CD4-positive, alpha-beta T cell treated with Interferon gamma for 1 hour (primary cell): ENCODE measurements at regions not wholly inside any gene's neighbourhood (a gene's known extent, or its start where the extent isn't known, plus 50 kb on each side); places are given as distances from the start of the nearest gene placed in this dataset.

Experiments used
- DNase-seq: peaks from one replicate; pipeline ENCODE4 v3.0.0-alpha.2; 2020

GRCh38 chr9:81162361-81162760 lies 527.0 kb downstream of the TLE1 start:
- no peak for DNase-seq

GRCh38 chr9:81156381-81156780 lies 533.0 kb downstream of the TLE1 start:
- no peak for DNase-seq

GRCh38 chr9:81150016-81150625 lies 539.2 kb downstream of the TLE1 start:
- no peak for DNase-seq

GRCh38 chr9:81146684-81147337 lies 542.5 kb downstream of the TLE1 start:
- no peak for DNase-seq

GRCh38 chr9:81146241-81146640 lies 543.1 kb downstream of the TLE1 start:
- no peak for DNase-seq

GRCh38 chr9:81145331-81145963 lies 543.9 kb downstream of the TLE1 start:
- no peak for DNase-seq

- DNase-seq = no peak
Observed at GRCh38 chr9:81141961-81142360, 547.4 kb downstream of the TLE1 start.

- no peak for DNase-seq
Observed at GRCh38 chr9:81137976-81138568, 551.3 kb downstream of the TLE1 start.

GRCh38 chr9:81132796-81133195 lies 556.6 kb downstream of the TLE1 start:
- no peak for DNase-seq

- DNase-seq = no peak
Observed at GRCh38 chr9:81132318-81132717, 557.0 kb downstream of the TLE1 start.

GRCh38 chr9:81128701-81129100 lies 560.6 kb downstream of the TLE1 start:
- no peak for DNase-seq

- no peak for DNase-seq
Observed at GRCh38 chr9:81125446-81126092, 563.8 kb downstream of the TLE1 start.

GRCh38 chr9:81123526-81123925 lies 565.8 kb downstream of the TLE1 start:
- no peak for DNase-seq

- DNase-seq = no peak
Observed at GRCh38 chr9:81122749-81123148, 566.6 kb downstream of the TLE1 start.

- DNase-seq = no peak
Observed at GRCh38 chr9:81119591-81119990, 569.8 kb downstream of the TLE1 start.

GRCh38 chr9:81118416-81118815 lies 570.9 kb downstream of the TLE1 start:
- DNase-seq = no peak

GRCh38 chr9:81116340-81117137 lies 572.8 kb downstream of the TLE1 start:
- no peak for DNase-seq

GRCh38 chr9:81113453-81114124 lies 575.8 kb downstream of the TLE1 start:
- no peak for DNase-seq

- DNase-seq = no peak
Observed at GRCh38 chr9:81112627-81113452, 576.5 kb downstream of the TLE1 start.

- no peak for DNase-seq
Observed at GRCh38 chr9:81108821-81109220, 580.5 kb downstream of the TLE1 start.

- DNase-seq = no peak
Observed at GRCh38 chr9:81108391-81108790, 581.0 kb downstream of the TLE1 start.
